CD14-positive monocyte (primary cell): ENCODE measurements at regions not wholly inside any gene's neighbourhood (a gene's known extent, or its start where the extent isn't known, plus 50 kb on each side); places are given as distances from the start of the nearest gene placed in this dataset.

Experiments used
- DNase-seq, 3 donors: peaks; one replicate each; pipeline ENCODE4 v3.0.0-alpha.2; 2011 to 2022
- H2AFZ ChIP-seq: 2 replicates; pipeline ENCODE4 v1.6.0; 2012; ENCODE audit warnings: mild to moderate bottlenecking, low read depth, low read length, inconsistent platforms; ENCODE audit not compliant: insufficient read depth, poor library complexity, severe bottlenecking
- H3K27ac ChIP-seq, 2 donors: 1 replicate in 1 of 2; 2 replicates in 1 of 2; pipeline ENCODE4 v1.5.1; 2012 to 2013; ENCODE audit warnings: low read length in 2 of 2, control low read depth in 1 of 2, inconsistent platforms in 1 of 2, low read depth in 1 of 2, mild to moderate bottlenecking in 1 of 2
- H3K27me3 ChIP-seq, 2 donors: one replicate each; pipeline versions ENCODE4 v1.6.0 to v1.6.1; 2011 to 2013; ENCODE audit warnings: low read length in 2 of 2; ENCODE audit not compliant: control insufficient read depth in 2 of 2, insufficient read depth in 2 of 2
- H3K36me3 ChIP-seq, 2 donors: replicated peaks in 1 of 2; 1 replicate in 1 of 2; 2 replicates in 1 of 2; pipeline versions ENCODE4 v1.5.1 to v1.6.1; 2012 to 2013; ENCODE audit warnings: low read length in 2 of 2, control low read depth in 1 of 2, inconsistent platforms in 1 of 2, mild to moderate bottlenecking in 1 of 2; ENCODE audit not compliant: insufficient read depth in 2 of 2, control insufficient read depth in 1 of 2
- H3K4me1 ChIP-seq, 2 donors: 1 replicate in 1 of 2; 2 replicates in 1 of 2; pipeline versions ENCODE4 v1.5.1 to v1.6.1; 2012 to 2013; ENCODE audit warnings: low read length in 2 of 2, control low read depth in 1 of 2, inconsistent platforms in 1 of 2, mild to moderate bottlenecking in 1 of 2, moderate library complexity in 1 of 2; ENCODE audit not compliant: insufficient read depth in 2 of 2, control insufficient read depth in 1 of 2
- H3K4me2 ChIP-seq: replicated peaks from 2 replicates; pipeline ENCODE3; 2012; ENCODE audit warnings: low read length, moderate library complexity, mild to moderate bottlenecking; ENCODE audit not compliant: poor library complexity, severe bottlenecking; ENCODE audit errors: extremely low read depth
- H3K4me3 ChIP-seq, 3 experiments: fragments of 200-600 bp in 1 of 3; sonication (generic) in 1 of 3; replicated peaks in 1 of 3; 1 replicate in 2 of 3; 2 replicates in 1 of 3; pipeline ENCODE4 v1.5.1; 2011 to 2013; ENCODE audit warnings: low read length in 3 of 3, mild to moderate bottlenecking in 3 of 3, control low read depth in 2 of 3, low read depth in 2 of 3, inconsistent platforms in 1 of 3, moderate library complexity in 1 of 3
- H3K79me2 ChIP-seq: 2 replicates; pipeline ENCODE4 v1.6.0; 2012; ENCODE audit warnings: mild to moderate bottlenecking, control low read depth, inconsistent platforms, low read length, moderate library complexity; ENCODE audit not compliant: insufficient read depth
- H3K9ac ChIP-seq: 2 replicates; pipeline ENCODE4 v1.6.0; 2017; ENCODE audit warnings: low read length, mild to moderate bottlenecking; ENCODE audit not compliant: insufficient read depth, poor library complexity, severe bottlenecking
- H3K9me3 ChIP-seq, 2 donors: replicated peaks in 1 of 2; 1 replicate in 1 of 2; 2 replicates in 1 of 2; pipeline versions ENCODE4 v1.5.1 to v1.6.1; 2012 to 2013; ENCODE audit warnings: low read length in 2 of 2, control low read depth in 1 of 2; ENCODE audit not compliant: control insufficient read depth in 1 of 2, insufficient read depth in 1 of 2
- H4K20me1 ChIP-seq: 2 replicates; pipeline ENCODE4 v1.6.0; 2012; ENCODE audit warnings: mild to moderate bottlenecking, low read length, control low read depth, moderate library complexity; ENCODE audit not compliant: insufficient read depth
- H3K27ac Mint-ChIP-seq, 7 donors: one replicate each; pipeline ENCODE4 v1.8.0; 2020; ENCODE audit warnings: mild to moderate bottlenecking in 7 of 7, mixed read lengths in 7 of 7, moderate library complexity in 6 of 7, inconsistent platforms in 2 of 7
- H3K27me3 Mint-ChIP-seq, 3 donors: one replicate each; pipeline ENCODE4 v1.8.0; 2021 to 2022; ENCODE audit warnings: low read depth in 3 of 3, mild to moderate bottlenecking in 3 of 3, mixed read lengths in 3 of 3, moderate library complexity in 3 of 3, inconsistent platforms in 1 of 3
- H3K36me3 Mint-ChIP-seq, 2 donors: one replicate each; pipeline ENCODE4 v1.8.0; 2020; ENCODE audit warnings: mixed read lengths in 2 of 2, inconsistent platforms in 1 of 2, mild to moderate bottlenecking in 1 of 2
- H3K4me1 Mint-ChIP-seq: one replicate; pipeline ENCODE4 v1.8.0; 2020; ENCODE audit warnings: mild to moderate bottlenecking, mixed read lengths
- H3K4me3 Mint-ChIP-seq, 2 donors: one replicate each; pipeline ENCODE4 v1.8.0; 2020; ENCODE audit warnings: mild to moderate bottlenecking in 2 of 2, mixed read lengths in 2 of 2, moderate library complexity in 1 of 2
- H3K9me3 Mint-ChIP-seq, 7 donors: one replicate each; pipeline ENCODE4 v1.8.0; 2020 to 2022; ENCODE audit warnings: mixed read lengths in 7 of 7, mild to moderate bottlenecking in 6 of 7, moderate library complexity in 6 of 7, inconsistent platforms in 2 of 7
- CTCF ChIP-seq: fragments of 200-600 bp; IDR thresholded peaks from one replicate; pipeline ENCODE4 v1.8.0; 2022; ENCODE audit warnings: antibody characterized with exemption, mild to moderate bottlenecking
- WGBS: methylation state at CpG from one replicate; pipeline ENCODE4 v1.1.5; 2013; ENCODE audit warnings: missing lambda C conversion rate; ENCODE audit not compliant: insufficient coverage; 5-methylcytosine and 5-hydroxymethylcytosine counted together
- intact Hi-C, 2 donors: fragments of 100-400 bp; cut with micrococcal nuclease; formaldehyde crosslinking; loops; one replicate each; pipeline versions ENCODE4 v1.15.0 to v1.15.1; 2023

GRCh38 chr15:87145696-87146095, 1066.0 kb downstream of the AGBL1 start:
- Histone ChIP-seq H3K4me3 (no peak overlapping the region), H3K9me3 (peaks cover 0 to 10% of the 10 kb centered on the region in 2 donors), H3K9ac (no peak overlapping the region), H3K79me2 (no peaks in the 10 kb centered on the region), H3K27ac (no peak overlapping the region), H3K4me2 (no peak overlapping the region), H3K36me3 (no peaks in the 10 kb centered on the region), H3K4me1 (no peaks in the 10 kb centered on the region), H3K27me3 (no peaks in the 10 kb centered on the region), H4K20me1 (no peaks in the 10 kb centered on the region), H2AFZ (no peak overlapping the region)
- H3K9me3 Mint-ChIP-seq = peaks cover 0 to 8% (median 6%) of the 10 kb centered on the region in 7 donors
- no peaks in the 10 kb centered on the region for H3K27me3 Mint-ChIP-seq
- H3K27ac Mint-ChIP-seq = no peak overlapping the region
- TF ChIP-seq CTCF = no peak
- DNase-seq = no peak
- intact Hi-C loops = no loop called here
- H3K4me3 Mint-ChIP-seq = no peak overlapping the region
- no peaks in the 10 kb centered on the region for H3K36me3 Mint-ChIP-seq
- no CpG with 5 or more reads among the region's 2 CpGs for WGBS
- no peaks in the 10 kb centered on the region for H3K4me1 Mint-ChIP-seq

- DNase-seq = no peak
- Histone ChIP-seq H3K27me3 (no peaks in the 10 kb centered on the region), H3K36me3 (no peaks in the 10 kb centered on the region), H3K4me3 (no peak overlapping the region), H3K4me1 (no peaks in the 10 kb centered on the region), H3K9me3 (peaks cover 0 to 12% of the 10 kb centered on the region in 2 donors), H3K4me2 (no peak overlapping the region), H3K27ac (no peak overlapping the region), H2AFZ (no peak overlapping the region), H4K20me1 (no peaks in the 10 kb centered on the region), H3K9ac (no peak overlapping the region), H3K79me2 (no peaks in the 10 kb centered on the region)
- no CpG with 5 or more reads among the region's 1 CpG for WGBS
- intact Hi-C loops = no loop called here
- Mint-ChIP-seq H3K27me3 (no peaks in the 10 kb centered on the region), H3K36me3 (no peaks in the 10 kb centered on the region), H3K4me3 (no peak overlapping the region), H3K27ac (no peak overlapping the region), H3K9me3 (peaks cover 0 to 11% (median 8%) of the 10 kb centered on the region in 7 donors), H3K4me1 (no peaks in the 10 kb centered on the region)
- no peak for TF ChIP-seq CTCF
These were observed 1065.1 kb downstream of the AGBL1 start for GRCh38 chr15:87144775-87145174.
